ENCODE measurements at regions not wholly inside any gene's neighbourhood (a gene's known extent, or its start where the extent isn't known, plus 50 kb on each side); places are given as distances from the start of the nearest gene placed in this dataset.

GRCh38 chr9:78856781-78857180 is 559.9 kb downstream of the PSAT1 start:
- TF ChIP-seq CTCF (IDR thresholded peaks at IDR 0.05) (no peak), POLR2A (IDR thresholded peaks at IDR 0.05) (no peak)

All from uterus (tissue), 2 donors.